ENCODE measurements at regions not wholly inside any gene's neighbourhood (a gene's known extent, or its start where the extent isn't known, plus 50 kb on each side); places are given as distances from the start of the nearest gene placed in this dataset.

DNA sequence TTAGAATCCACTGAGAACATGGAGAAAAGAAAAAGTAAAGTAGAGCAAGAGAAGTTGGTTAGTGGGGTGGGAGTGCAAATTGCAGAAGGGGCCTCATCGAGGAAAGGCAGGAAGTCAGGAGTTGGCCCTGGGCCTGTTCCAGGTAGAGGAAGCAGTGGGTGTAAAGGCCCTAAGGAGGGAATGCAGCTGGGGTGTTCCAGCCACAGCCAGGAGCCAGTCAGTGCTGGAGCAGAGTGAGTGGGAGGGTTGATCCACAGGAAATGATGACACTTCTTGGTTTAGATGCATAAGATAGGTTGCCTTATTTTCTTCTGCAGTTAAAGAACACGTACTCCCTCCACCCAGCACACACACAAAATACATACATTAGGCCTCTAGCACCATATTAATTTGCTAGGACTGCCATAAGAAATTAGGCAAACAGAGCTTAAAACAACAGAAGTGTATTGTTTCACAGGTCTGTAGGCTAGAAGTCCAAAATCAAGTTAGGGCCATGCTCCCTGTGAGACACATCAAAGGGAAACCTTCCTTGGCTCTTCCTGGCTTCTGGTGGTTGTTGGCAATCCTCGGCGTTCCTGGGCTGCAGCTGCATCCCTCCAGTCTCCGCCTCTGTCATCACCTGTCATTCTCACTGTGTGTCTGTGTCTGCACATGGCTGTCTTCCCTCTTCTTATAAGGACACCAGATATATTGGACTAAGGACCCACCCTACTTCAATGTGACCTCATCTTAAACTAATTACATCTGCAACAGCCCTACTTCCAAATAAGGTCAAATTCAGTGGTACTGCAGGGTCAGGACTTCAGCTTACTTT lies 205.9 kb downstream of the AASDH start:
- Histone ChIP-seq H3K23ac (ENCODE audit: insufficient read length) (no peak overlapping the region), H3K4me3 (ENCODE audit: extremely low read depth in 1 of 4, insufficient read depth in 2 of 4, low read depth in 3 of 4, low read length in 4 of 4) (no peak overlapping the region), H2BK5ac (ENCODE audit: low read depth, low read length) (no peak overlapping the region), H3K27ac (ENCODE audit: low read depth, low read length) (no peak overlapping the region), H4K20me1 (replicated peaks in 1 of 2; ENCODE audit: control insufficient read depth in 1 of 2, insufficient read depth in 2 of 2, low read length in 2 of 2) (peaks cover 0 to 4% of the 10 kb centered on the region in 2 experiments), H3K14ac (ENCODE audit: insufficient read length) (no peak overlapping the region), H4K5ac (ENCODE audit: insufficient read length, low read depth, low read length) (no peak overlapping the region), H3K27me3 (replicated peaks in 1 of 4; ENCODE audit: control insufficient read depth in 3 of 4, extremely low read depth in 1 of 4, insufficient read depth in 3 of 4, low read length in 3 of 4) (no peaks in the 10 kb centered on the region), H2AK5ac (ENCODE audit: low read depth, low read length) (no peak overlapping the region), H3K79me1 (ENCODE audit: low read depth, low read length) (no peaks in the 10 kb centered on the region), H2BK12ac (ENCODE audit: low read depth, low read length) (no peak overlapping the region), H3K9me3 (ENCODE audit: insufficient read depth in 2 of 2, low read depth in 1 of 2, low read length in 1 of 2) (peaks cover 0 to 5% of the 10 kb centered on the region in 2 experiments; a peak in 3 of 4 replicates), H3K9ac (replicated peaks in 1 of 4; ENCODE audit: extremely low read depth in 1 of 4, low read depth in 3 of 4, low read length in 3 of 4) (no peak overlapping the region), H2BK15ac (ENCODE audit: low read length) (no peak overlapping the region), H4K8ac (ENCODE audit: extremely low read depth, insufficient read depth, low read length) (no peak overlapping the region), H3K4ac (replicated peaks; ENCODE audit: insufficient read length, low read depth, low read length) (no peak overlapping the region), H2BK20ac (ENCODE audit: low read length) (no peak overlapping the region), H4K91ac (replicated peaks; ENCODE audit: insufficient read length, low read length) (no peak overlapping the region), H3K36me3 (ENCODE audit: control insufficient read depth in 2 of 4, insufficient read depth in 4 of 4, low read length in 3 of 4) (no peaks in the 10 kb centered on the region; a peak in 2 of 8 replicates), H2BK120ac (replicated peaks; ENCODE audit: low read depth, low read length) (no peak overlapping the region), H3K4me2 (ENCODE audit: insufficient read depth in 1 of 2, low read depth in 2 of 2, low read length in 2 of 2) (no peak overlapping the region), H2AFZ (ENCODE audit: low read length) (no peak overlapping the region), H3K79me2 (ENCODE audit: control insufficient read depth in 1 of 2, insufficient read depth in 2 of 2, low read length in 2 of 2) (peaks cover 0 to 5% of the 10 kb centered on the region in 2 experiments; a peak in 1 of 4 replicates), H3K4me1 (replicated peaks in 1 of 4; ENCODE audit: control insufficient read depth in 3 of 4, insufficient read depth in 4 of 4, low read length in 3 of 4) (peaks cover 0 to 5% (median 2%) of the 10 kb centered on the region in 4 experiments; a peak in 4 of 7 replicates), H3K18ac (ENCODE audit: extremely low read depth, low read length) (no peak overlapping the region), H3K23me2 (ENCODE audit: low read depth, low read length) (no peaks in the 10 kb centered on the region), H3K56ac (replicated peaks; ENCODE audit: insufficient read length, low read depth, low read length) (no peak overlapping the region)
- FAIRE-seq (no peak), DNase-seq (ENCODE audit: low read depth in 1 of 2, low spot score in 2 of 2) (no peak)
- no peak for TF ChIP-seq EP300 (IDR thresholded peaks at IDR 0.05; ENCODE audit: borderline replicate concordance in 1 of 2, low read depth in 2 of 2, low read length in 2 of 2)
- no peak for TF ChIP-seq BACH1 (IDR thresholded peaks at IDR 0.05; ENCODE audit: low read length)
- TF ChIP-seq MAFK (IDR thresholded peaks at IDR 0.05; ENCODE audit: low read depth, low read length): no peak
- ChIA-PET POLR2A (ENCODE audit: partially characterized antibody) (interaction anchor here (0.6 kb wide), 1 partner anchor 111 kb away, joined by 4 read pairs; no protein-coding TSS in a partner anchor), CTCF (ENCODE audit: partially characterized antibody) (interaction anchor here (0.7 to 1.4 kb wide), 5 partner anchors 11 to 67 kb away, joined by 3 to 4 read pairs (median 3); no protein-coding TSS in a partner anchor)
- WGBS, 2 experiments (ENCODE audit: extremely low coverage in 1 of 2, insufficient coverage in 1 of 2, insufficient read length in 1 of 2, insufficient replicate concordance in 2 of 2, low coverage in 1 of 2, low lambda C conversion rate in 2 of 2, missing lambda C conversion rate in 1 of 2): 90% methylated on average over 5 of the region's 5 CpGs; no CpG with 5 or more reads in 1 of the 2 experiments
